GM18499 (cell line): ENCODE measurements at regions not wholly inside any gene's neighbourhood (a gene's known extent, or its start where the extent isn't known, plus 50 kb on each side); places are given as distances from the start of the nearest gene placed in this dataset.

Experiments used
- ATAC-seq: cut with Tn5 transposase; IDR thresholded peaks from one replicate; pipeline ENCODE4 v1.9.1; 2021; ENCODE audit warnings: moderate number of reproducible peaks; ENCODE audit not compliant: insufficient read depth, unreplicated experiment

DNA sequence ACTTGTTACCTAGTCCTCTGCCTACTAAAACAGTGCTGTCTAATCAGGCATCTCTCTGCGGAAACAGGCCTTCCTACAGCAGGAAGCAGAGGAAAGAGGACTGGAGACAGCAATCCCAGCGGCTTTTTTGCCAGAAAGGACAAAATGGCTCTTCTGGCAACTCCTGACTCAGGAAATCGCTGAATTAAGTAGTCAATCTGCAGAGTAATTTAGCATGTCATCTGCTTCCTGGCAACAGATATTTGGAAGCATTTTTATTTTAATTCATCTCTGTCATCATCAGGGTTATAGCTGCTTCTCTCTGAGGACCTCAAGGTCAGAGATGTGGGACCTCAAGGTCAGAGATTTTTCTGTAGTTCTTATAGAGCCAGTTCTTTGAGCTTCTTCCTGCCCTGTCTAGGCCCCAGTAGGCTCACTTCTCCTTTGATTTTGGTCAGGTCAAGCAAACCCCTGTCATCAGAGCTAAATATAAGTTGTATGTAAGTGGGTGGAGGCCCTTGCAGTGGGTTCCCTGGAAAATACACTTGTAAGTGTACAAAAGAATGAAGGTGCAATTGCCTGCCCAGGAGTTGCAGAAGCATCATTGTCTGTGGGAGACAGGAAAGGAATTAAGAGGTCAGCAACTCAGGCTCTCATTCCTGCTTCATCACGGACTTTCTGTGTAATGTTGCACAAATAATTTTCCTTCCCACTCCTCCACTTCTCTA, 229.4 kb downstream of the ALDH8A1 start:
- ATAC-seq = no peak

DNA sequence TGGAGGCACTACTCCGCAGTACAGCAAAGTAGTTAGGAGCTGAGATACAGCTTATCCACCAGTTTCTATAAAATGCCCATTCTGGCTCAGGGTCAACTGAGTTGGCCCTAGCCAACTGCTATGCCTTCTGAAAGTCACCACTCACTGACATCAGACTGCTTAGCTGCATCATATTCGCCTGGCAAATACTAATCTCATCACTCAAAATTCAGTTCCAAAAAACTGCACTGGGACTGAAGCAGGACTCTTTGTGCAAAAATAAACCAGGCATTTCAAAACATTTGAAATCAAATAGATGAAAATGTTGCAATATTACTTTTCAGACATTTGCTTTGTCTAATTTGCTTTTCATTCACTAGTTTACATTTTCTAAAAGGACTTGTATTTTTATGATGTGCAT, 230.0 kb downstream of the ALDH8A1 start:
- no peak for ATAC-seq

DNA sequence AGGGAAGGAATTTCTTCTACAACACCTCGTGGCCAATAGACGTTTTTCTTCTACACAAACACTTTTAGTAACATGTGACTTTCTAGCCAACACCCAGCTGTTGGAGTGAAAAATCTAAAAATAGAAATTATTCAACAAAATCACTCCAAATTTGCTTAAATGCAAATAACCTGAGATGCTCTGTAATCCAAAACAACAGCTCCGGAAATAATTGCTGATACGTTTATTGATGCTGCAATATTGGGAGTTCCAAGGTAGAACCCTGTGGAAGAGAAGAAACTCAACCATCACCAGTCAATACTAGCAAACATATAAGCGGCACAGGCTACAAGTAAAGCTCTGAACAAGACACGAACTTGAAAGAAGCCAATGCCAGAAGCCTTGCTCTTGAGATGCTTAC, 230.6 kb downstream of the ALDH8A1 start:
- no peak for ATAC-seq

DNA sequence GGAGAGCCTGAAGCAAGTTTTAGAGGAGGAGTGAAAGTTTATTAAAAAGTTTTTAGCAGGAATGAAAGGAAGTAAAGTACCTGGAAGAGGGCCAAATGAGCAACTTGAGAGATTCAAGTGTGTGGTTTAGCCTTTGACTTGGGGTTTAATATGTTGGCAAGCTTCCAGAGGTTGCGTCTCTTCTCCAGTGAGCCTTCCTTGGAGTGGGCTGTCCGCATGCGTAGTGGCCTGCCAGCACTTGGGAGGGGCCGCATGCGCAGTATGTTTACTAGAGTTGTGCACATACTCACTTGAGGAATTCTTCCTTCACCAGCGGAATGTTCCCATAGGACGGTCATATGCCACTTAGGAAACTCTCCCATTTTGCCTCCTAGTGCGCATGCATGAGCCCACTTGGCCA, 235.2 kb downstream of the ALDH8A1 start:
- no peak for ATAC-seq

DNA sequence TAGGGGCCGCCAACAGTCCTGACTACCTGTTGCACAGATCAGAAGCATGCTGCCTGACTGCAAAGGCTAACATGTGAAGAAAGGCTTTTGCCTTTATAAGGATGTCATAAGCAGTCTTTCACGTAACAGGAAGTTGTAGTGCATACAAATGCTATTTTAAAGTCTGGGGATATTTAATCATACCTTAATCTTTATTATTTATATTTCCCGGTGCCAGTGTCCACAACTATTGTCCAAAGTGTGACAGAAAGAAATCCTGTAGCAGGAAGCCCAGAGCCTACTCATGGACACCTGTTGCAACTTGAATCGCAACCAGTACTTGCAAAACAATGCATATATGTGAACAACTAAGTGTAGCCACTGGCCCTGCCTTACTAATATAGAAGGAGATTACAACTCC, 235.8 kb downstream of the ALDH8A1 start:
- ATAC-seq = no peak

DNA sequence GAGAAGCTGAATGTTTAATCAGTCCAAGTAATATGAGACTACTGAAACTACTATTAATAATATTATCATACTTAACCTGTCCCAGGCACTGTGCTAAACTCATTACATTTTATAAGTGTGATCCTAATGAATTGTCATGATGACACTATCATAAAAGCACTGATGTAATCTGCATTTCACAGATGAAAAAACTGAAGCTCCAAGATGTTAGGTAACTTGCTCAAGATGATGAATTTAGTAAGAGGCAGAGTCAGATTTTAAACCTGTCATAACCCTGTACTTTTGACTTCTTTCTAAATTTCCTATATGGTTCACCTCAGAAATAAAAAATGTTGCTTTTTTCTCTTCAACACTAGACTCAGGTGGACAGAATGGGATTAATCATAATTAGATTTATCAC, 237.6 kb downstream of the ALDH8A1 start:
- no peak for ATAC-seq

DNA sequence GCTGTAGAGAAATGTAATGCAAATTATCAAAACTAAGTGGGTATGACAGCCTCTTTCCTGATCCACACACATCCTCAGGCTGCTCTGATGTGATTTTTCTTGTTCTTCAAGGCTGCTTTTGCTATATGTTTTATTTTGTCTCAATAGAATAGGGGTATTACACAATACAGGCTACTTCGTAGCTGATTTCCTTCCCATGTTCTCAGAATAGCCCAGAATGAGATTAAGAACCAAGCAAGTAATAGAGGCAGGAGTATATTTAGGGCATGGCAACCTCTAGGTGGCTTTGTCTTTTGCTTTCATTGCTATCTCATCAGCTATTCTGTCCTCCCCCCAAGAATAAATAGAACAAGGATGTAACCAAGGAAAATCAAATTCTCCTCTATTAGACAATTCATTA, 241.8 kb downstream of the ALDH8A1 start:
- ATAC-seq = no peak

DNA sequence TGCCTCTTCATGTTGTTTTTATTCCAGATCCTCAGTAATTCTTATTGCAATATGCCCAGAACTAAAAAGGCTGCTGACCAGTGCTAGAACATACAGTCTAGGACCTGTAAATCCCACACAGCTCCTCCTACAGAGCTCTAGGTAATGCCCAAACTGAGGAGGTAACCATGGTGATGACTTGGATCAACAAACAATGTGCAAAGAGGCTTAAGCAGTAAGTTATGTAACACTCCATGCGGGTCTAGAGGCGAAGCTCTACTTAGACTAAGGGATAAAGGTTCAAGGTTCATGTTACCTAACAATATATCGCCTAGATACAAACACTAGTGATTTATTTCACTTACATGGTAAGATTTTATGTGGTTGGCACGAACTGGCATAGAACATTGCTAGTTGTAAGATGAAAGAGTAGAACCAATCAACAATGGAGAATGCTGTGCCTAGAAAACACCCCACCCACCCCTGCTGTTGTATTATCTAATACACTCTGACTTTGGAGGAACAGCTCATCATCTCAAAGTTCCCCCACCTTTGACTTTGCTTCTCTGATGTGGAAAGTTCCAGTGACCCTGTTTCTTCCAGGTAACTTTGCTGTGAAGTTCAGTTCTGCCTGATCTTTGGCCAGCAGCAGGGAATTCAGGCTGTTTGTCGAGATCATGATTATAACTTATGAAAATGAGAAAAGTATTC, 242.4 kb downstream of the ALDH8A1 start:
- no peak for ATAC-seq

DNA sequence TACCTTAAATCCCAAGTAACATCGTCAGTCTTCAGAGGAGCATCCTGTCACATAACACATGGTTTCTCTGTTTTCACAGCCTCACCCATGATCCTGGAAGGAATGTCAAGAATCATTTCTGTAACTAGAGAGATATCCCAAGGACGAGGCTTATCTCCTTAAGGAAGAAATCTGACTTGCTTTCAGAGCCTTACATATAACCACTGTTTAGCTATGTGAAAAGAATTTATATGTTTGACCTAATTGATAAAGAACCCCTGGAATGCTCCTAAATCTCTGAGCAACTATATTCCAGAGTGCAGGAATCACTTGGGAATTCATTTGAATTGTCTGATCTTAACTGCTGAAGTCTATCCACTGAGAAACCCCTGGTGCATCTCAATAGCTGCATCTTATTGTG, 243.1 kb downstream of the ALDH8A1 start:
- no peak for ATAC-seq

DNA sequence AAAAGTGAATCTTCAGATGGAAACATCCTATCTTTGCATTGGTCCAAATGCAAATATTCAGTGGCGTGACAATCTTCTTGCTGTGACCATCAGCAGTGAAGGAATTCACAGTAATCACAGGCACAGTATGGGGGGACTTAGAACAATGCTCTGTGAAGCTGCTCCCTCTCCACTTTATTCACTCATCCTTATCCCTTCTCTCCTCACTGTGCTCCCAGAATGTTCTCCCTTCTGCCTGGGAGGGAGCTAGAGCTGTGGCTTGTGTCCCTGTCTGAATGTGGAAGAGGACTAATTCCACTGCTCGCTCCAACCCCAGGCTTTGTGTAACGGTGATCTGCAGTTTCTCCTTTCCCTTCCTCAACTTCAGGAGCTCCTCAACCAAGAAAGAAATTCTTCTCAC, 243.7 kb downstream of the ALDH8A1 start:
- no peak for ATAC-seq

DNA sequence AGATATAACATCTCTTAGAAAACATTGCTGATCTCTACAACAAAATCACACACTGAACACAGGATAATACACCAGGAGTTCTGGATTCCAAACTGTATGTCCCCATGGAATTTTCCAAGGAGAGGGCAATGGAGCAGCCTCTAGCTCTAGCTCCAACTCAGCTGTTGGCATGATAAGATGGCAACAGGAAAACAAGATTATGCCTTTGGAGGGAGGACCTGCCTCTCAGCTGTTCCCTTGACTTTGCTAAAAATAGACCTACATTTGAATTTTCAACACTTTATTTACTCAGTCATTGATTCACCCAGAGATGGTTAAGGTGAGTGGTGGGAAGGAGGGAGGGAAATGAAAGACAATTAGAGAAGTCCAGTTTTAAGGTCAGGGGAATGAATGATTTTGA, 246.7 kb downstream of the ALDH8A1 start:
- ATAC-seq = no peak

DNA sequence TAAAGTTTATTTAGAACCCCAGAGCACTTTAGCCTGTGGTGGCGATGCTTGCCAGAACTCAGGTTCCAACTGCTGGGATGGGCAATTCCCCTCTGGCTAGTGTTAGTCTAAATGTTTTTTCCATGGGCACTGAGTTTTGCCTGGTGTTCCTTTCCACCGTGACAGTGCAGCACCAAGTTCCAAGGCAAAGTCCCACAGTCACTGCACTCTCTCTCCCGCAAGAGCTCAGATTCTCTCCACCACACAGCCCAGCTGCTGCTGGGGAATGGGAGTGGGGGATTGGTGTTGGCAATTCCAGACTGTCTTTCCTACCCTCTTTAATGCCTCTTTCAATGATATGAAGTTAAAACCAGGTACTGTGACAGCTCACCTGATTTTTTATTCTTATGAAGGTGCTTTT, 247.6 kb downstream of the ALDH8A1 start:
- ATAC-seq = no peak

DNA sequence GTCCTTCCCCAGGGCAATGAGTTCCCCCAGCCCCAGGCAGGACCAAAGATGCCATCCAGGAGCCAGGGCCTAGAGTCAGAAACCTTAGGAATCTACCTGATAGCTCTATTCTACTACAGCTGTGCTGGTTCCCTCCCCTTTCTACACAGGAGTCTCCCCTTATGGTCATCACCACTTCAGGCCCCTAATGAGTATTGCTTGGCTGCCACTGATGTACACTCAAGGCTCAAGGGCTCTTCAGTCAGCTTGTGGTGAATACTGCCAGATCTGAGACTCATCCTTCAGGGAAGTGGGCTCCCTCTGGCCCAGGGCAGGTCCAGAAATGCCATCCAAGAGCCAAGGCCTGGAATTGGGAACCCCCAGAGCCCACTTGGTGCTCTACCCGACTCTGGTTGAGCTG, 248.6 kb downstream of the ALDH8A1 start:
- no peak for ATAC-seq

DNA sequence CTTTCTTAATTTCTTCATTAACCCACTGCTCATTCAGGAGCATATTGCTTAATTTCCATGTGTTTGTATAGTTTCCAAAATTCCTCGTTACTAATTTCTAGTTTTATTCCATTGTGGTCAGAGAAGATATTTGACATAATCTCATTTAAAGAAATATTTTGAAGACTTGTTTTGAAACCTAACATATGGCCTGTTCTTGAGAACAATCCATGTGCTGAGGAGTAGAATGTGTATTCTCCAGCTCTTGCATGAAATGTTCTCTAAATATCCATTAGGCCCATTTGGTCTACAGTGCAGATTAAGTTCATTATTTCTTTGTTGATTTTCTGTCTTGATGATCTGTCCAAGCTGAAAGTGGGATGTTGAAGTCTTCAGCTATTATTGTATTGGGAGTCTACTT, 251.7 kb downstream of the ALDH8A1 start:
- ATAC-seq = no peak

DNA sequence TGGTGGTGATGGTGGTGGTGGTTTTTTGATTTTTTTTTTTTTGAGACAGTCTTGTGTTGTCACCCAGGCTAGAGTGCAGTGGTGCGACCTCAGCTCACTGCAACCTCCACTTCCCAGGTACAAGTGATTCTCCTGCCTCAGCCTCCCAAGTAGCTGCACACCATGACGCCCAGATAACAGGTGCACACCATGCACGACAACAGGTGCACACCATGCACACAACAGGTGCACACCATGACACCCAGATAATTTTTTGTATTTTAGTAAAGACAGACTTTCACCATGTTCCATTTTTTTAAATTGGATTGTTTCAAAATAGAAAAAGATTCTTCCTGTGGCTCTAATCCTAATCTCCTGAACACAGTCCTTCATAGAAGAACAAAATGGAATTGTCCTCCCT, 257.9 kb downstream of the ALDH8A1 start:
- no peak for ATAC-seq

DNA sequence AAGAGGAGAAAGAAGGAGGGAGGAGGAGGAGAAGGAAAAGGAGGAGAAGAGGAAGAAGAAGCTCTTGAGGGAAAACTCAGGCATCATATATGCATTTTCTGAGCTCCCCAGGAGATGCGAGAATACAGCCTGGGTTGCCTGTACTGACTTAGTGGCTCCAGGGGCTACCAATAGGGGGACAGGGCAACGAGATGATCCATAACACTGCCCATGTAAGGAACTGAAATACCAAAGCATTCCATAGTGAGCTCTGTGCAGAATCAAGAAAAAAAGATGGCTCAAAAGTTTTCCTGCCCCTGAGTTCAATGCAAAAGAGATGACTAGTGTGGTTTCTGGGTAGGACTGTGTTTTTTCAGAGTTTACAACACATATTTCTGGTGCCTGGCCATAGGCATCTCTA, 258.7 kb downstream of the ALDH8A1 start:
- no peak for ATAC-seq

DNA sequence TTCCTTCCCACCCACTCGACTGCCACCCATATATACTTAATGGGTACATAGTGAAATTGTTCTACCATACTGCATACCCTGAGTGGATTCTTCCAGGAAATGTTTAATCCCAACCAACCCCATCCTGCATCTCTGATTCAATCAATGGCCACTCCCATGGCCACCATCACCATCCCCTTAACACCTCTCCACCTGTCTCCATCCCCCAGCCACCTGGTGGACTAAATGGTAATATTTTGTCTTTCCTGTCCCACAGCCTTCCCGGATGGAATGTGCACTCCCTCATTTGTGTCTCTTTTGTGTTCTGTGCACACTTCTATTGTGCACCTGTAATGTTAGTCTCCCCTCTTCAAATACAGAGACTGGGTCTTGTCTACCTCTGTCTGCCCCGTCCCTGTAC, 259.9 kb downstream of the ALDH8A1 start:
- no peak for ATAC-seq

DNA sequence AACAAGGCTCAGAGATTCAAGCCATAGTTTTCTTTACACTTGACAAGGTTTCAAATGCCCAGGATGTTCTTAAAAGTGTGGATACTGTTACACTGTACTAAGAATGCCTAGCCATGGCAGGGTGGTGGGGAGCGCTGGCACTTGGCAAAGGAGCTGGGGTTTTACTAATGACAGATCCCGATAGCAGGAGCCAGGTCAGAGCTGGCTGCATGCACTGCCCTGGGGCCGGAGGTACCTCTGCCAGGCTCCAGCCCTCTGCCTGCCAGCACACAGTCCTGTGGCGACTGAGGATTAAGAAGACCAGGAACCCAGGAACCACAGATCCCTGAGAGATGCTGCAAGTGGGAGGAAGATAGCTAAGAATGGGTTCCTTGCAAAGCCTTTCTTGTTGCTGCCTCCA, 260.3 kb downstream of the ALDH8A1 start:
- ATAC-seq = no peak

DNA sequence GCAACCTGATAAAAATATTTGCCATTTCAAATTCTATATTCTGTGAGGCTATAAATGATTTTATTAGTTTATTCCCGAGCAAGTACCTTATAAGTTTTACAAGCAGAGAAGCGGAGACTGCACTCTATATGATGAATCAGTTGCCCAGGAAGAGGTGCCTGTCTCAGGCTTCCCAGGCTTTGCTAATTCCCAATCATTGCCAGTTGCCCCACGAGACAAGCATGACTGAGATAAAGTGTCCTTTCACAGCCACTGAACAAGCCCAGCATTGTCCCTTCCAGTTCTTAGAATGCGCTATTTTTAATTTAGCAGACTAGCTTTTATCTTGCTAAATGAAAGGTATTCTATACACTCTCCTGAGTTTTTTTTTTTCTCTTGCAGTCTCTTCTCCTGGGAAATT, 260.7 kb downstream of the ALDH8A1 start:
- no peak for ATAC-seq

DNA sequence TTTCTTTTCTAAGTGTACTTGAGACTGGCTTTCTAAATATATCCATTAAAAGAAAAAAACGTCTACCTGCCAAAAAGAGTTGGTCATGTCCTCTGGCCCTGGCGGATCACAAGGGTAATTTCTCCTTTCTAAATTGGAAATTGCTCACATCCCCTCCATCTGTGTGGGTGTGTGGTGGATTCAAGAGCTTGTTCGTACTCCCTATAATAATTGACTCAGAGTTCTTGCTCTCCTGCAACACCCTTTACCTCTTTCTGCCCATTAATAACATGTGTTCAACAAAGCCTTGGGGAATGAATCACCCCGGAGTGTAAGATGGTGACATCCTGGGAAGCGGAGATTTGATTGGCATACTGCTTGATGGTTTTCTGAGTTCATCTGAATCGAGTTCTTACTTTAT, 263.8 kb downstream of the ALDH8A1 start:
- no peak for ATAC-seq

DNA sequence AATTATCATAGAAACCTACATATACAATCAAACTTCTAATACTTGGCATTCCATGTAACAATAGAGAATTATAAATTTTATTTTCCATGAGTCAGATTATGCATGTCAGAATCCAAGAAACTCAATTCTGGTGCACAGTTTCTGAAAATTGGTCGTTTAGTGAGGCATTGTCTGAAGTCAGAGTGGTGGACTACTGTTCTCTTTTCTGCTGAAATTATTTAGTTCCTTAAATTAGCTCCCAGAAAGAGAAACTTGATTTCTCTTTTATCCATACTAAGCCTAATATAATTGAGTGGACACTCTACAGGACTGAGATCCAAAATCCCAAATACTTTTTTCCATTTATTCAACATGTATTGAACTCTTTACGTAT, 265.5 kb downstream of the ALDH8A1 start:
- ATAC-seq = no peak

DNA sequence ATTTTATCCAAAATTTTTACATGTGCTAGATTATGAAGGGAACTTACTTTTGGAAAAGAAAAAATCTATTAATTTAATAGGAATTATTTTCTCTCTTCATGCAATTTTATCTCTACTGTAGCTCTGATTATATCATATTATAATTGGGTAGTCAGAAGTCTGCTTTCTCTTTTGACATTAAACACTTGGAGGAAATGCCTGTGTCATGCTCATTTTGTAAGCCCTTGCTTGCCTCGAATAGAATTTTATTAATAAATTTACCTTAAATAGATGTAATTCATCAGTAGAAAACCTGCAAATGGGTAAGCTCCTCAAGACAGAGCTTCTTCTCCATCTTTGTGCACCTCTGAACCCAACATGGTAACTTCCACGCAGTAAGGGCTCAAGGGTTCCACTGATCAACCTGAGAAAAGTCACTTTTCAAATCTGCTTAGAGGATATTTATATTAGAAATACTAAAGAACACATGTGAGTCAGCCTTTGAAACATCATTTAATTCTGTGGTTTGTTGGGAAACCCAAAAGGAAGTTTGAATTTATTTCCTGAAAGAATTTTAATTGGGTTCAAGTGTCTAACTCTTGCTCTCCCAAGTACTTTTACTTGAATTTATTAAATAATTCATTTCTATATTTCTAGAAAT, 266.0 kb downstream of the ALDH8A1 start:
- ATAC-seq = no peak
